ENCODE measurements at regions not wholly inside any gene's neighbourhood (a gene's known extent, or its start where the extent isn't known, plus 50 kb on each side); places are given as distances from the start of the nearest gene placed in this dataset.

- CTCF ChIA-PET, result no interaction called here
- no TSS peak for BruUV-seq (replicated peaks)
- TF ChIP-seq CTCF (IDR thresholded peaks at IDR 0.05), result no peak
- in situ Hi-C loops (cut with HindIII; ENCODE audit: low pct_unique_long_range_greater_than_20kb, low sequenced_read_pairs), result no loop called here
- H3K4me3 ChIP-seq (ENCODE audit: low read depth in 2 of 2, low read length in 2 of 2), result no peak overlapping the region
- no peaks in the 10 kb centered on the region for H3K36me3 ChIP-seq (ENCODE audit: control insufficient read depth, insufficient read depth, low read length)
- no peak for DNase-seq (ENCODE audit: low read depth, low spot score)
- ATAC-seq, result no peak
- no peaks in the 10 kb centered on the region for H3K27me3 ChIP-seq (ENCODE audit: control insufficient read depth, insufficient read depth, low read length)
- no peak overlapping the region for H3K27ac ChIP-seq (ENCODE audit: low read length)
- H3K4me1 ChIP-seq (ENCODE audit: control insufficient read depth, insufficient read depth, low read length), result no peaks in the 10 kb centered on the region
- intact Hi-C loops (cut with micrococcal nuclease; ENCODE audit: unreplicated experiment), result no loop called here
- H3K9me3 ChIP-seq (ENCODE audit: control insufficient read depth, insufficient read depth, low read depth, low read length), result no peaks in the 10 kb centered on the region
- POLR2A ChIA-PET, result no interaction called here
Measured at GRCh38 chr6:9890469-9890868, 524.4 kb downstream of the TFAP2A start.

GRCh38 chr6:9878535-9878934, 536.3 kb downstream of the TFAP2A start:
- no TSS peak for BruUV-seq (replicated peaks)
- in situ Hi-C loops (cut with HindIII; ENCODE audit: low pct_unique_long_range_greater_than_20kb, low sequenced_read_pairs), result no loop called here
- H3K27me3 ChIP-seq (ENCODE audit: control insufficient read depth, insufficient read depth, low read length), result no peaks in the 10 kb centered on the region
- ChIA-PET POLR2A (no interaction called here), CTCF (no interaction called here)
- peaks cover 7% of the 10 kb centered on the region; the same call in 1 of the 2 replicates for H3K9me3 ChIP-seq (ENCODE audit: control insufficient read depth, insufficient read depth, low read depth, low read length)
- H3K4me3 ChIP-seq (ENCODE audit: low read depth in 2 of 2, low read length in 2 of 2), result no peak overlapping the region
- no peaks in the 10 kb centered on the region for H3K36me3 ChIP-seq (ENCODE audit: control insufficient read depth, insufficient read depth, low read length)
- no peak for DNase-seq (ENCODE audit: low read depth, low spot score)
- intact Hi-C loops (cut with micrococcal nuclease; ENCODE audit: unreplicated experiment), result no loop called here
- no peak for TF ChIP-seq POLR2AphosphoS5 (IDR thresholded peaks at IDR 0.05; ENCODE audit: low read depth, low read length)
- no peak for TF ChIP-seq REST (IDR thresholded peaks at IDR 0.05; ENCODE audit: insufficient read depth in 1 of 2, low read depth in 2 of 2, low read length in 1 of 2)
- no peak for TF ChIP-seq TCF7L2 (IDR thresholded peaks at IDR 0.05; ENCODE audit: low read depth, low read length)
- no peak for TF ChIP-seq SIN3A (IDR thresholded peaks at IDR 0.05; ENCODE audit: borderline replicate concordance, insufficient read depth, low read depth, low read length)
- TF ChIP-seq CTCF (IDR thresholded peaks at IDR 0.05), result no peak
- no peak for ATAC-seq
- peak overlapping the region; percentile 6; the same call in 1 of the 2 replicates for H3K27ac ChIP-seq (ENCODE audit: low read length)
- peaks cover 13% of the 10 kb centered on the region; the same call in 1 of the 2 replicates for H3K4me1 ChIP-seq (ENCODE audit: control insufficient read depth, insufficient read depth, low read length)

Data from Panc1 (cell line).